ENCODE measurements at regions not wholly inside any gene's neighbourhood (a gene's known extent, or its start where the extent isn't known, plus 50 kb on each side); places are given as distances from the start of the nearest gene placed in this dataset.

DNA sequence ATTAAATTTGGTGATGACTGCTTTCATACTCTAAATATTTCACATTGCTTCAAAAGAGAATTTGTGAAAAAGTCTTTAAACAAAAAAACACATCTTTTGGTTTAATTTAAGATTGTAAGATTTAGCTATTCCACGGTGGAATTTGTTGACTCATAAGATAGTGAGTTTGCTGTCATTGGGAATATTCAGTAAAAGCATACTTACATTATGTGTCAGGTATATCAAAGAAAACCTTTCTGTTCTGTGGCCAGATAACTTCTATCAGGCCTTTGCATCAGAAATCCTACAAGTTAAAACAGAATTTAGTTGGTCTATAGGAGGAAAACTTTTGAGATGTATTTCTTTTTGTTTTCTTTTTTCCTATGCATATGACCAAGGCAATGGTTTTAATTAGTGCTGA, 148.8 kb upstream of the E2F7 start:
- peaks cover 0 to 14% (median 0%) of the 10 kb centered on the region in 3 donors for H3K4me1 ChIP-seq (ENCODE audit: control insufficient read depth in 3 of 3, insufficient read depth in 2 of 3, low read depth in 1 of 3, low read length in 2 of 3)
- FAIRE-seq (peak; percentile 26), DNase-seq (no peak)
- H3K36me3 ChIP-seq (ENCODE audit: control insufficient read depth in 3 of 3, insufficient read depth in 2 of 3, low read depth in 1 of 3, low read length in 3 of 3), result no peaks in the 10 kb centered on the region
- no peak overlapping the region for H3K4me3 ChIP-seq (ENCODE audit: low read depth in 1 of 3, low read length in 3 of 3)
- H3K27ac ChIP-seq (ENCODE audit: low read depth in 1 of 3, low read length in 2 of 3), result no peak overlapping the region
- 13 to 61% (median 30%) methylated on average over 1 of the region's 1 CpG for WGBS, 3 donors
- H3K9me3 ChIP-seq (ENCODE audit: control insufficient read depth in 2 of 2, insufficient read depth in 1 of 2, low read depth in 1 of 2, low read length in 1 of 2), result no peaks in the 10 kb centered on the region
- H3K27me3 ChIP-seq (ENCODE audit: control insufficient read depth in 3 of 3, insufficient read depth in 3 of 3, low read length in 3 of 3), result no peaks in the 10 kb centered on the region

DNA sequence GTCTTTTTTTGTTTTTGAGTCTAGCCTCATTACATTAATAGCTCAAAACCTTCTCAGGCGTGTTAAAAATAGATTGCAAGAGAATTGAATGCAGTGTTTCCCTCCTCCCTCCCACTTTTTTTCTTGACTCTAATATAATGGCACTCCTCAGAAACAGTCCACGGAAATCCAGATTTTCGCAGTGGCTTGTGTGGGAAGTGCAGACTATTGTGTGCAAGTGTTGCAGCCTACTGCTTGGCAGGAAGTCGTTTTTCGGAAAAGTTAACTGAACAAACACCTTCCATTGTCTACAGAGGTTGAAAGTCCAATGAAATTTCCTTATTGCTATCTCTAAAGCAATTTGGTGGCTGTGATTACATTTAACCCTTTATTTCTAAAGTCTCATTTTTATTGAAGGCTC, 147.9 kb upstream of the E2F7 start:
- no peak for FAIRE-seq
- Histone ChIP-seq H3K36me3 (ENCODE audit: control insufficient read depth in 3 of 3, insufficient read depth in 2 of 3, low read depth in 1 of 3, low read length in 3 of 3) (no peaks in the 10 kb centered on the region), H3K4me1 (ENCODE audit: control insufficient read depth in 3 of 3, insufficient read depth in 2 of 3, low read depth in 1 of 3, low read length in 2 of 3) (peaks cover 0 to 17% (median 0%) of the 10 kb centered on the region in 3 donors), H3K27me3 (ENCODE audit: control insufficient read depth in 3 of 3, insufficient read depth in 3 of 3, low read length in 3 of 3) (no peaks in the 10 kb centered on the region), H3K4me3 (ENCODE audit: low read depth in 1 of 3, low read length in 3 of 3) (no peak overlapping the region), H3K9me3 (ENCODE audit: control insufficient read depth in 2 of 2, insufficient read depth in 1 of 2, low read depth in 1 of 2, low read length in 1 of 2) (no peaks in the 10 kb centered on the region), H3K27ac (ENCODE audit: low read depth in 1 of 3, low read length in 2 of 3) (no peak overlapping the region)
- whole genome bisulfite sequencing, 3 donors, result 4 to 32% (median 14%) methylated on average over 5 of the region's 5 CpGs
- DNase-seq, result peak; percentile 78 to 80

DNA sequence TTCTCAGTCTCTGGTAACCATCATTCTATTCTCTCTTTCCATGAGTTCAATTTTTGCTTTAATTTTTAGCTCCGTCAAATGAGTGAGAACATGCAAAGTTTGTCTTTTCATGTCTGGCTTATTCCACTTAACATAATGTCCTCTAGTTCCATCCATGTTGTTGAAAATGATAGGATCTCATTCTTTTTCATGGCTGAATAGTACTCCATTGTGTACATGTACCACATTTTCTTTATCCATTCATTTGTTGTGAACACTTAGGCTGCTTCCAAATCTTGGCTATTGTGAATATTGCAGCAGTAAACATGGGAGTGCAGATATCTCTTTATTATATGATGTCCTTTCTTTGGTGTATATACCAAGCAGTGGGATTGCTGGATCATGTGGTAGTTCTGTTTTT, 145.4 kb upstream of the E2F7 start:
- whole genome bisulfite sequencing, 3 donors, result 97 to 100% (median 98%) methylated on average over 1 of the region's 1 CpG

DNA sequence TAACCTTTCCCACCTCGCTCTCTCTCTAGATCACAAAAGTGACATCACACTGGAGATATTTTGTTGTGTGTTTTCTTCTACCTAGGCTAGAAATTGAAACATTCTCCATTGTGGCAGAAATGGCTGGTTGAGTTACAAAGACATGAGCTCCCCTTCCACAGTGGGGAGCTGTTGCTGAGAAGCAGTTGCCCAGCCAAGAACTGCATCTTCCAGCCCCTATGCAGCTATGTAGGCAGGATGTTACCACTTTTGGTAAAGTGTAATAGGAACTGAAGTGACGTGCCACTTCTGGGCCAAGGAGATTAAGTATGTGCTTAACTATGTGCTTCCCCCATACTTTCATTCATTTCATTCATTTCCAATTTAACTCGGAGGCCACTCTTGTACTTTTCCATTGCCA, 138.7 kb upstream of the E2F7 start:
- 78 to 88% (median 80%) methylated on average over 3 of the region's 3 CpGs for WGBS, 3 donors
- H3K36me3 ChIP-seq (ENCODE audit: control insufficient read depth in 3 of 3, insufficient read depth in 2 of 3, low read depth in 1 of 3, low read length in 3 of 3), result no peaks in the 10 kb centered on the region
- no peak for FAIRE-seq

More for the DNA sequence above, 145.4 kb upstream of the E2F7 start:
- H3K4me3 ChIP-seq (ENCODE audit: low read depth in 1 of 3, low read length in 3 of 3), result no peak overlapping the region
- no peaks in the 10 kb centered on the region for H3K36me3 ChIP-seq (ENCODE audit: control insufficient read depth in 3 of 3, insufficient read depth in 2 of 3, low read depth in 1 of 3, low read length in 3 of 3)
- no peaks in the 10 kb centered on the region for H3K9me3 ChIP-seq (ENCODE audit: control insufficient read depth in 2 of 2, insufficient read depth in 1 of 2, low read depth in 1 of 2, low read length in 1 of 2)
- peaks cover 0 to 17% (median 0%) of the 10 kb centered on the region in 3 donors for H3K4me1 ChIP-seq (ENCODE audit: control insufficient read depth in 3 of 3, insufficient read depth in 2 of 3, low read depth in 1 of 3, low read length in 2 of 3)
- no peaks in the 10 kb centered on the region for H3K27me3 ChIP-seq (ENCODE audit: control insufficient read depth in 3 of 3, insufficient read depth in 3 of 3, low read length in 3 of 3)
- no peak overlapping the region for H3K27ac ChIP-seq (ENCODE audit: low read depth in 1 of 3, low read length in 2 of 3)
- FAIRE-seq (no peak), DNase-seq (no peak)

DNA sequence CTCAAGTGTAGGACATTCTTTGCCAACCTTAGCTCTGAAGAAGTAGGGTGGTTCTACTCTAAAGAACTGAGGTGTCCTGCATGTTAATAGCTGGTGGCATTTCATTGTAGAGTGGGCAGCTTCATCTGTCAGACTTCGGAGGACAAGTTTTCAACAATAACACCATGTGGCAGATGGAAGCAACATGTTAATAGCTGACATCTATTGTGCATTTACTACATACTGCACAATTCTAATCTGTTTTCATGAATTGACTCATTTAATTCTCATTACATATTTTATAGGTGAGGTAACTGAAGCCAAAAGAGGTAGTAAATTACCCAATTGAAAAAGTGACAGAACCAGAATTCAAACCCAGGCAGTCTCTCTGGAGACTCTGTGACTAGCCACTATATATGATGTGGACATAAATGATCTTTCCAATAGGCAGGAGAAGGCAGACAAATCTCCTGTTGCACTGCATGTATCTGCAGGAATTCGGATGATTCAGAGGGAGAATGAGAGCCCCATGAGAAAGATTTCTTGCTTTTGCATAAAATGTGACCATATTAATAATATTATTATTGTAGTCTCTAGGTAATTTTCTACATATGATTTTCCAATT, 137.2 kb upstream of the E2F7 start:
- Histone ChIP-seq H3K36me3 (ENCODE audit: control insufficient read depth in 3 of 3, insufficient read depth in 2 of 3, low read depth in 1 of 3, low read length in 3 of 3) (no peaks in the 10 kb centered on the region), H3K4me1 (ENCODE audit: control insufficient read depth in 3 of 3, insufficient read depth in 2 of 3, low read depth in 1 of 3, low read length in 2 of 3) (no peaks in the 10 kb centered on the region), H3K4me3 (ENCODE audit: low read depth in 1 of 3, low read length in 3 of 3) (no peak overlapping the region), H3K27ac (ENCODE audit: low read depth in 1 of 3, low read length in 2 of 3) (no peak overlapping the region), H3K27me3 (ENCODE audit: control insufficient read depth in 3 of 3, insufficient read depth in 3 of 3, low read length in 3 of 3) (no peaks in the 10 kb centered on the region), H3K9me3 (ENCODE audit: control insufficient read depth in 2 of 2, insufficient read depth in 1 of 2, low read depth in 1 of 2, low read length in 1 of 2) (no peaks in the 10 kb centered on the region)
- FAIRE-seq (no peak), DNase-seq (no peak)
- WGBS, 3 donors, result 72 to 89% (median 78%) methylated on average over 2 of the region's 2 CpGs

More for the DNA sequence above, 138.7 kb upstream of the E2F7 start:
- no peak for DNase-seq
- H3K27me3 ChIP-seq (ENCODE audit: control insufficient read depth in 3 of 3, insufficient read depth in 3 of 3, low read length in 3 of 3), result no peaks in the 10 kb centered on the region
- H3K4me3 ChIP-seq (ENCODE audit: low read depth in 1 of 3, low read length in 3 of 3), result no peak overlapping the region
- H3K27ac ChIP-seq (ENCODE audit: low read depth in 1 of 3, low read length in 2 of 3), result no peak overlapping the region
- H3K9me3 ChIP-seq (ENCODE audit: control insufficient read depth in 2 of 2, insufficient read depth in 1 of 2, low read depth in 1 of 2, low read length in 1 of 2), result no peaks in the 10 kb centered on the region
- peaks cover 0 to 2% (median 0%) of the 10 kb centered on the region in 3 donors for H3K4me1 ChIP-seq (ENCODE audit: control insufficient read depth in 3 of 3, insufficient read depth in 2 of 3, low read depth in 1 of 3, low read length in 2 of 3)

DNA sequence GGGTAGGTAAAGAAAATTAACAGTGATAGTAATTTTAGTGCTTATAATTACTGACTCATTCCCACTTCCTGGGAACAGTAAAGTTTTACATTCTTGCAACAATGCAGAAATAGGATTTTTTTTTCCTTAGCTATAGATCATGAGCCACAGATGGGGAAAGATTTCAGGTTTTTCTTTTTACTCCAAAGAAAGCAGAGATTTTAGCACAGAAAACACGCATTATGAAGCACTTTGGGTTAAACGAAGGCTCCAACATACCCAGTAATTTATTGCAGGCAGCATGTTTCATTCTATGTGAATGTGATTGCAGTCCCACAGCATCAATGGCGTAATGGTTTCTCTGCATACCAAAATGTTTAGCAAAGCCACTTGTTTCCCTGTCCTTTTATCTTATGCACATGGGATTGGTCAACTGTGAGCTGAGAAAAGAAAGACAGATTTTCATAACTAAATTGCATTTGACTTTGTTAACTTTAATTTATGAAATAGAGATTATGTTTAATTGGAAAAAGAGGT, 124.6 kb upstream of the E2F7 start:
- Histone ChIP-seq H3K4me3 (ENCODE audit: low read depth in 1 of 3, low read length in 3 of 3) (no peak overlapping the region), H3K4me1 (ENCODE audit: control insufficient read depth in 3 of 3, insufficient read depth in 2 of 3, low read depth in 1 of 3, low read length in 2 of 3) (peaks cover 0 to 4% (median 0%) of the 10 kb centered on the region in 3 donors), H3K27ac (ENCODE audit: low read depth in 1 of 3, low read length in 2 of 3) (no peak overlapping the region), H3K27me3 (ENCODE audit: control insufficient read depth in 3 of 3, insufficient read depth in 3 of 3, low read length in 3 of 3) (no peaks in the 10 kb centered on the region), H3K9me3 (ENCODE audit: control insufficient read depth in 2 of 2, insufficient read depth in 1 of 2, low read depth in 1 of 2, low read length in 1 of 2) (no peaks in the 10 kb centered on the region), H3K36me3 (ENCODE audit: control insufficient read depth in 3 of 3, insufficient read depth in 2 of 3, low read depth in 1 of 3, low read length in 3 of 3) (no peaks in the 10 kb centered on the region)
- WGBS, 3 donors, result 80 to 84% (median 84%) methylated on average over 3 of the region's 3 CpGs
- DNase-seq (peak in 1 of 2 donors; percentile 6), FAIRE-seq (no peak)

DNA sequence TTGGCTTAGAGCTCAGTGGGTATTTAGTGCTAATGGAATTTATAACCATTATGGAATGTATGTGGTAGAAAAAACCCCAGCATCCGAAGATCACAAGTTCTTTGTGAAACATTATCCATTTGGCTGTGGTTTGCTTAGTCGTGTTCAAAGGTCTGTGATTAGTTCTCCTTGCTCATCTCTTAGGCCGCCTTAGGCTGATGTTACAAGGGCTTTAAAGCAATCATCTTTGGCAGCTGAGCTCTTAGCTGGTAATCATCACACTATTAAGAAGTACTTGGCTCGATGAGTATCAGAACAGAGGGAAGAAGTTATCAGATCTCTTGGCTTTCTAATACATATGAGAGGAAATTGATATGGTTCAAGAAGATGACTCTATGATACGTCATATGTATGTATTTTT, 124.1 kb upstream of the E2F7 start:
- Histone ChIP-seq H3K27me3 (ENCODE audit: control insufficient read depth in 3 of 3, insufficient read depth in 3 of 3, low read length in 3 of 3) (no peaks in the 10 kb centered on the region), H3K9me3 (ENCODE audit: control insufficient read depth in 2 of 2, insufficient read depth in 1 of 2, low read depth in 1 of 2, low read length in 1 of 2) (no peaks in the 10 kb centered on the region), H3K4me1 (ENCODE audit: control insufficient read depth in 3 of 3, insufficient read depth in 2 of 3, low read depth in 1 of 3, low read length in 2 of 3) (peaks cover 0 to 4% (median 0%) of the 10 kb centered on the region in 3 donors), H3K4me3 (ENCODE audit: low read depth in 1 of 3, low read length in 3 of 3) (no peak overlapping the region), H3K27ac (ENCODE audit: low read depth in 1 of 3, low read length in 2 of 3) (peak overlapping the region in 1 of 3 donors; percentile 43), H3K36me3 (ENCODE audit: control insufficient read depth in 3 of 3, insufficient read depth in 2 of 3, low read depth in 1 of 3, low read length in 3 of 3) (no peaks in the 10 kb centered on the region)
- DNase-seq (peak in 1 of 2 donors; percentile 72), FAIRE-seq (no peak)
- WGBS, 3 donors, result 17 to 39% (median 30%) methylated on average over 5 of the region's 5 CpGs

DNA sequence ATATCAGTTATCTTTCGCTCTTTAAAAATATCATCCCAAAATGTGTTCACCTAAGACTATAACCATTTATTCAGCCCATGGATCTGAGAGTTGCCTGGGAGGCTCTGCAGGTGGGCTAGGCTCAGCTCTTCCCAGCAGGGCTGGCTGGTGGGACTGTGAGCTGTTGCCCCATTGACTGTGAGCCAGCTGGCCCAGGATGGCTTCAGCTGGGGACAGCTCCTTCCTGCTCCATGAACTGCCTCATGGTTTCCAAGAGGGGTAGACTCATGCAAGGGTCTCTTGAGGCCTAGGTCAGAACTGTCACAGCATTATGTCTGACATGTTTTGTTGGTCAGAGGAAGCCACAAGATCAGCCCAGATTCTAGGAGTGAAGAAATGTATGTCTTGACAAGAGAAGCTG, 114.1 kb upstream of the E2F7 start:
- peaks cover 0 to 3% of the 10 kb centered on the region in 2 donors for H3K9me3 ChIP-seq (ENCODE audit: control insufficient read depth in 2 of 2, insufficient read depth in 1 of 2, low read depth in 1 of 2, low read length in 1 of 2)
- H3K27ac ChIP-seq (ENCODE audit: low read depth in 1 of 3, low read length in 2 of 3), result no peak overlapping the region
- no peak for FAIRE-seq
- WGBS, 3 donors, result 93 to 95% (median 94%) methylated on average over 1 of the region's 1 CpG
- DNase-seq, result no peak
- no peaks in the 10 kb centered on the region for H3K36me3 ChIP-seq (ENCODE audit: control insufficient read depth in 3 of 3, insufficient read depth in 2 of 3, low read depth in 1 of 3, low read length in 3 of 3)
- no peak overlapping the region for H3K4me3 ChIP-seq (ENCODE audit: low read depth in 1 of 3, low read length in 3 of 3)
- H3K27me3 ChIP-seq (ENCODE audit: control insufficient read depth in 3 of 3, insufficient read depth in 3 of 3, low read length in 3 of 3), result no peaks in the 10 kb centered on the region
- H3K4me1 ChIP-seq (ENCODE audit: control insufficient read depth in 3 of 3, insufficient read depth in 2 of 3, low read depth in 1 of 3, low read length in 2 of 3), result no peaks in the 10 kb centered on the region

DNA sequence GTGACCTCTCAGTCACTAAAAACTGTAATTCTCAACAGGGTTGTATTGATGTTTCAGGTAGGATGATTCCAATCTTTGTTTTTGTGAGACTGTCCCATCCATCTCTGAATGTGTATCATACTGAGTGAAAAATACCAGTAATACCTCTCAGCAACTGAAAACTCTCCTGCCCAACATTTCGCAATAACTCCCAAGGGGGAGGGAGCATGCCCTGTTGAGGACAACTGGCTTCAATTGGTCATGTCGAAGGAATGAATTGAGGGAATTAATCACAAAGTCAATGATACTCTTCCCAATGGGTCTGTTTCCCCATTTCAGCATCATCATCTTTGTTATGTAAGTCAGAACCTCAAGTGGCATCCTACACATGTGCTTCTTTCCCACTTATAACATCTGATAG, 102.4 kb upstream of the E2F7 start:
- WGBS, 3 donors, result 90 to 96% (median 91%) methylated on average over 2 of the region's 2 CpGs
- H3K27ac ChIP-seq (ENCODE audit: low read depth in 1 of 3, low read length in 2 of 3), result no peak overlapping the region
- no peak for FAIRE-seq

More for the DNA sequence above, 102.4 kb upstream of the E2F7 start:
- H3K36me3 ChIP-seq (ENCODE audit: control insufficient read depth in 3 of 3, insufficient read depth in 2 of 3, low read depth in 1 of 3, low read length in 3 of 3), result no peaks in the 10 kb centered on the region
- H3K4me3 ChIP-seq (ENCODE audit: low read depth in 1 of 3, low read length in 3 of 3), result no peak overlapping the region
- no peaks in the 10 kb centered on the region for H3K27me3 ChIP-seq (ENCODE audit: control insufficient read depth in 3 of 3, insufficient read depth in 3 of 3, low read length in 3 of 3)
- H3K9me3 ChIP-seq (ENCODE audit: control insufficient read depth in 2 of 2, insufficient read depth in 1 of 2, low read depth in 1 of 2, low read length in 1 of 2), result no peaks in the 10 kb centered on the region
- DNase-seq, result no peak
- no peaks in the 10 kb centered on the region for H3K4me1 ChIP-seq (ENCODE audit: control insufficient read depth in 3 of 3, insufficient read depth in 2 of 3, low read depth in 1 of 3, low read length in 2 of 3)
